Vagina (tissue), 2 donors: ENCODE measurements at regions not wholly inside any gene's neighbourhood (a gene's known extent, or its start where the extent isn't known, plus 50 kb on each side); places are given as distances from the start of the nearest gene placed in this dataset.
"Not testable (repeated sequence)": the region's sequence is repeated elsewhere in the genome, so short reads cannot be mapped to it uniquely, and the experiment has no call there.

Experiments
- DNase-seq, 2 donors: peaks; one replicate each; pipeline ENCODE4 v3.0.0-alpha.2; 2017; ENCODE audit errors: extremely low spot score in 2 of 2
- H3K27ac ChIP-seq: fragments of 200-600 bp; sonication (generic); one replicate; pipeline ENCODE4 v1.5.1; 2019
- H3K27me3 ChIP-seq: fragments of 200-600 bp; sonication (generic); one replicate; pipeline ENCODE4 v1.5.1; 2019
- H3K36me3 ChIP-seq, 2 donors: fragments of 200-600 bp; sonication (generic); one replicate each; pipeline ENCODE4 v1.5.1; 2017 to 2019
- H3K4me1 ChIP-seq: fragments of 200-600 bp; sonication (generic); one replicate; pipeline ENCODE4 v1.5.1; 2019
- H3K4me3 ChIP-seq, 2 donors: fragments of 200-600 bp; sonication (generic); 1 replicate in 1 of 2; 2 replicates in 1 of 2; pipeline ENCODE4 v1.5.1; 2016 to 2019
- H3K9me3 ChIP-seq: fragments of 200-600 bp; sonication (generic); one replicate; pipeline ENCODE4 v1.5.1; 2019
- CTCF ChIP-seq, 3 experiments: fragments of 450-650 bp in 2 of 3; fragments of 200-600 bp in 1 of 3; sonication (generic) in 1 of 3; IDR thresholded peaks; one replicate each; pipeline ENCODE4 v1.5.1; 2017 to 2019; ENCODE audit warnings: antibody characterized with exemption in 3 of 3, mild to moderate bottlenecking in 2 of 3, moderate library complexity in 2 of 3
- POLR2A ChIP-seq, 2 donors: fragments of 450-650 bp; IDR thresholded peaks; one replicate each; pipeline ENCODE4 v1.6.1; 2017; ENCODE audit warnings: antibody characterized with exemption in 2 of 2, mild to moderate bottlenecking in 2 of 2, moderate library complexity in 2 of 2
- POLR2AphosphoS5 ChIP-seq, 2 donors: sonication (generic); formaldehyde crosslinking; IDR thresholded peaks; one replicate each; pipeline ENCODE4 v1.9.0; 2017; ENCODE audit warnings: antibody characterized with exemption in 2 of 2, mild to moderate bottlenecking in 2 of 2, low read depth in 1 of 2; ENCODE audit not compliant: insufficient read depth in 1 of 2
- intact Hi-C: fragments of 100-400 bp; cut with DNase I; formaldehyde crosslinking; loops from one replicate; pipeline ENCODE4 v1.15.1; 2023

- H3K9me3 ChIP-seq: no peaks in the 10 kb centered on the region
- no peaks in the 10 kb centered on the region for H3K36me3 ChIP-seq
- H3K27me3 ChIP-seq: no peaks in the 10 kb centered on the region
- no peak for TF ChIP-seq POLR2A (IDR thresholded peaks at IDR 0.05)
- TF ChIP-seq POLR2AphosphoS5 (IDR thresholded peaks at IDR 0.05; ENCODE audit: insufficient read depth in 1 of 2, low read depth in 1 of 2): no peak
- no peak for TF ChIP-seq CTCF (IDR thresholded peaks at IDR 0.05)
- H3K4me3 ChIP-seq: no peak overlapping the region
- H3K4me1 ChIP-seq: peaks cover 17% of the 10 kb centered on the region
- no peak overlapping the region for H3K27ac ChIP-seq
- no peak for DNase-seq
- intact Hi-C loops: no loop called here
Measured at GRCh38 chr7:27433581-27433980, 191.0 kb downstream of the EVX1 start.

GRCh38 chr7:27434756-27435400 is 192.3 kb downstream of the EVX1 start:
- intact Hi-C loops: no loop called here
- no peak overlapping the region for H3K4me3 ChIP-seq
- no peaks in the 10 kb centered on the region for H3K36me3 ChIP-seq
- DNase-seq: no peak
- H3K27me3 ChIP-seq: no peaks in the 10 kb centered on the region
- H3K9me3 ChIP-seq: no peaks in the 10 kb centered on the region
- peak overlapping the region; percentile 27 for H3K27ac ChIP-seq
- H3K4me1 ChIP-seq: peaks cover 17% of the 10 kb centered on the region
- no peak for TF ChIP-seq POLR2AphosphoS5 (IDR thresholded peaks at IDR 0.05; ENCODE audit: insufficient read depth in 1 of 2, low read depth in 1 of 2)
- no peak for TF ChIP-seq CTCF (IDR thresholded peaks at IDR 0.05)
- TF ChIP-seq POLR2A (IDR thresholded peaks at IDR 0.05): no peak

- TF ChIP-seq CTCF (IDR thresholded peaks at IDR 0.05) (no peak), POLR2AphosphoS5 (IDR thresholded peaks at IDR 0.05; ENCODE audit: insufficient read depth in 1 of 2, low read depth in 1 of 2) (no peak), POLR2A (IDR thresholded peaks at IDR 0.05) (no peak)
- Histone ChIP-seq H3K27me3 (no peaks in the 10 kb centered on the region), H3K9me3 (no peaks in the 10 kb centered on the region), H3K36me3 (no peaks in the 10 kb centered on the region), H3K4me3 (no peak overlapping the region), H3K27ac (peak overlapping the region; percentile 27), H3K4me1 (peaks cover 17% of the 10 kb centered on the region)
- intact Hi-C loops: no loop called here
- DNase-seq: no peak
Measured at GRCh38 chr7:27435461-27435860, 192.9 kb downstream of the EVX1 start.

GRCh38 chr7:27438881-27439589 is 196.4 kb downstream of the EVX1 start:
- intact Hi-C loops: no loop called here
- Histone ChIP-seq H3K27me3 (no peaks in the 10 kb centered on the region), H3K36me3 (no peaks in the 10 kb centered on the region), H3K27ac (no peak overlapping the region), H3K9me3 (no peaks in the 10 kb centered on the region), H3K4me3 (no peak overlapping the region), H3K4me1 (peaks cover 16% of the 10 kb centered on the region)
- no peak for TF ChIP-seq POLR2AphosphoS5 (IDR thresholded peaks at IDR 0.05; ENCODE audit: insufficient read depth in 1 of 2, low read depth in 1 of 2)
- no peak for TF ChIP-seq POLR2A (IDR thresholded peaks at IDR 0.05)
- no peak for TF ChIP-seq CTCF (IDR thresholded peaks at IDR 0.05)
- no peak for DNase-seq

GRCh38 chr7:27442455-27442854 is 199.9 kb downstream of the EVX1 start:
- DNase-seq: no peak
- Histone ChIP-seq H3K4me1 (no peaks in the 10 kb centered on the region), H3K27ac (no peak overlapping the region), H3K9me3 (no peaks in the 10 kb centered on the region), H3K4me3 (no peak overlapping the region), H3K36me3 (no peaks in the 10 kb centered on the region), H3K27me3 (no peaks in the 10 kb centered on the region)
- no peak for TF ChIP-seq POLR2AphosphoS5 (IDR thresholded peaks at IDR 0.05; ENCODE audit: insufficient read depth in 1 of 2, low read depth in 1 of 2)
- intact Hi-C loops: no loop called here

GRCh38 chr7:27449046-27449445 is 206.4 kb downstream of the EVX1 start:
- H3K4me1 ChIP-seq, H3K27ac ChIP-seq, DNase-seq, H3K36me3 ChIP-seq, H3K9me3 ChIP-seq, intact Hi-C loops, H3K27me3 ChIP-seq, H3K4me3 ChIP-seq: not testable (repeated sequence)
